ENCODE measurements at regions not wholly inside any gene's neighbourhood (a gene's known extent, or its start where the extent isn't known, plus 50 kb on each side); places are given as distances from the start of the nearest gene placed in this dataset.
A peak's percentile ranks its signal among the peaks of the same experiment; 100 is the strongest.
"Not testable (repeated sequence)": the region's sequence is repeated elsewhere in the genome, so short reads cannot be mapped to it uniquely, and the experiment has no call there.

GRCh38 chrX:136975684-136976470 is 57.9 kb downstream of the GPR101 start:
- no peak for DNase-seq

DNA sequence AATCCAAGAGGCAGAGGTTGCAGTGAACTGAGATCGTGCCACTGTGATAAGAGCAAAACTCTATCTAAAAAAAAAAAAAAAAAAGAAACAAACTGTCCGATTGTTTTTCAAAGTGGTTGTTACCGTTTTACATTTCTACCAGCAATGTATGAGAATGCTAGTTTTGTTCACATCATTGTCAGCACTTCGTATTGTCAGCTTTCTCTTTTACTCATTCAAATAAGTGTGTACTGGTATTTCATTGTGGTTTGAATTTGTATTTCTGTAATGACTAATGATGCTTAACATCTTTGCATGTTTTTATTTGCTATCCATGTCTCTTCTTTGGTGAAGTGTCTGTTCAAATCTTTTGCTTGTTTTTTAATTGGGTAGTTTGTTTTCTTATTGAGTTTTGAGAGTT is 65.8 kb downstream of the GPR101 start:
- no peak for DNase-seq

DNA sequence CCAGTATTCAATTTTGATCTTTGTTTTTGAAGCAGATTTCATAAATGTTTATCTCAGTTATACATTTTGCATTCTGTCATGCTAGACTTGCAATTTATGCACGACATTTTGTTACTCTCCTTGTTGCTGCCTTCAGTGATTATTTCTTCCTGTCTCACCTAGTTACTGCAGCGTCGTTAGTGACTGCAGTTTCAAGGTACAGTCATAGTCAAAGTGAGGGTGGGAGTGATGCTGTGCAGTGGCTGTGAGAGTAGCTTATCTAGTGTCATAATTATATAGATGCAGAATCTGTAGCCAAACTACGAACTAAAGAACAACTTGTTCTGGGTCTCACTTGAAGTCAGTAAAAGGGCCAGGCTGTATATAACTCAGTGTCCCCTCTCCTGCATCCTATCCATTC is 69.8 kb downstream of the GPR101 start:
- DNase-seq = no peak

GRCh38 chrX:136961594-136962135 is 72.1 kb downstream of the GPR101 start:
- no peak for DNase-seq

DNA sequence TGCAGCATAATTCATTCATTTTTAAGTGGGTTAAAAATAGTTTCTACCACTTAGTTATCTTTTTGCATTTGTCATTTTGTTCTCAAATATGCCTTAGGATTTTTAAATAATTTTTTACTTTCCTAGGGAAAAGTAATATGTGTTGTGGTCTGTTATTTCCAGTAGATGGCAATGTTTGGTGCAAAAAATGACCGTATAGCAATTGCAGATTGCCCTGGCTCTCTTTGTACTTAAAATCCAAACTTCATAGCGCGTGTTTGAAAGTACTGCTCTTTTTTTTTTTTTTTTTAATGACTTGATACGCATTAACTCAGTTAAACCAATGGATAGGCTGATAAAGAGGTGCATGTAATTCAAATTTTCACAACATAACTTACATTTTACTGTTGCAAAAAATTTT is 74.4 kb upstream of the RBMX start:
- no peak for DNase-seq

- DNase-seq = peak in 48 of 58 donors; percentile 0 to 70 (median 6)
Observed at GRCh38 chrX:136953867-136954787, 73.6 kb upstream of the RBMX start.

DNA sequence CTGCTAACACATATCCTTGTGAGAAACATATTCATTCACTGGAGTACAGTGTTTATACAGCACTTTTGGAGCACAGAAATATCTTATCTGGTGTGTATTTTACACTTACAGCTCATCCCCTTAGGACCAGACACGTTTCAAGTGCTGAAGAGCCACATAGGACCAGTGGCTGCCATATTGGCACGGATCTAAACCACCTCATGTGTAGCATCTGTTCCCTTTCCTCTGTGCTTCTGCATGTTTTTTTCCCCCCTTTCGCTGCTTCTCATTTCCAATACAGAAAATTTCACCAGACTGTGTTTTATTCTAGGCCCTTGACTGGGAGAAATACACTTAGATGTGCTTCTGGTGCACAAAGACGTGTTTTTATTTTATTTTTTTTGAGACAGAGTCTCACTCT is 69.7 kb upstream of the RBMX start:
- DNase-seq = peak in 1 of 58 donors; percentile 0

DNA sequence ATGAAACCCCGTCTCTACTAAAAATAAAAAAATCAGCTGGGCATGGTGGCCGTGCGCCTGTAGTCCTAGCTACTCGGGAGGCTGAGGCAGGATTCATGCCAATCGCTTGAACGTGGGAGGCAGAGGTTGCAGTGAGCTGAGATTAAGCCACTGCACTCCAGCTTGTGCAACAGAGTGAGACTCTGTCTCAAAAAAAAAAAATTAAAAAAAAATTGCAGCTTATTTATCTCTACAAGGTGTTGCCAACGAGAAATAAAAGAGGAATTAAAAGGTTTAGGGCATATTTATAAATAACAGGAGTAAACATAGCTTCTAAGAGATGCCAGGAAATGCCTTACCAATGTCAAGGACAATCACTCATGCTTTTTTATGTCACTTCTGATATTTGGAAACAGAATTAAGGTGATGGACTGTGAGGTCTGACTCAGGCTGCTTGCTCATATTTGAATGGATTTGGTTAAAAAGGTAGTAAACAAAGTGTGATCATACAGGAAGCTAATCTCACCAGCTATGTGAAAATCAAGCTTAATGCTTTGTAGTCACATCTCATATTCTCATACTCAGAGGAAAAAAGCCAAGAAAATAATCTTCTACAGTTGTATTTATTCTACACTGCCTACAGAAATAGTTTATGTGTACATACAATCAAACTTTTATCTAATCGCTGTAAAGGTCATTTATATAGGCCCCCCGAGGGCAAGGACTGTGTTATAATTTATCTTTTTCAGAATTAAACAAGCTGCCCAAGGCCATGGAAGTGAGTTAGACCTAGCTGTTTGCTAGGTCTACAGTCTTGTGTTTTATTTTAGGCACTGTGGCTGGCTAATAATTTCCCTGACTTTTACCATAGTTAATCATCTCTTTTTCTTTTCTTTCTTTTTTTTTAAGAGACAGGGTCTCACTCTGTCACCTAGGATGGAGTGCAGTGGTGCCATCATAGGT is 61.1 kb upstream of the RBMX start:
- no peak for DNase-seq

GRCh38 chrX:136936183-136936549 is 55.6 kb upstream of the RBMX start:
- DNase-seq = no peak

DNA sequence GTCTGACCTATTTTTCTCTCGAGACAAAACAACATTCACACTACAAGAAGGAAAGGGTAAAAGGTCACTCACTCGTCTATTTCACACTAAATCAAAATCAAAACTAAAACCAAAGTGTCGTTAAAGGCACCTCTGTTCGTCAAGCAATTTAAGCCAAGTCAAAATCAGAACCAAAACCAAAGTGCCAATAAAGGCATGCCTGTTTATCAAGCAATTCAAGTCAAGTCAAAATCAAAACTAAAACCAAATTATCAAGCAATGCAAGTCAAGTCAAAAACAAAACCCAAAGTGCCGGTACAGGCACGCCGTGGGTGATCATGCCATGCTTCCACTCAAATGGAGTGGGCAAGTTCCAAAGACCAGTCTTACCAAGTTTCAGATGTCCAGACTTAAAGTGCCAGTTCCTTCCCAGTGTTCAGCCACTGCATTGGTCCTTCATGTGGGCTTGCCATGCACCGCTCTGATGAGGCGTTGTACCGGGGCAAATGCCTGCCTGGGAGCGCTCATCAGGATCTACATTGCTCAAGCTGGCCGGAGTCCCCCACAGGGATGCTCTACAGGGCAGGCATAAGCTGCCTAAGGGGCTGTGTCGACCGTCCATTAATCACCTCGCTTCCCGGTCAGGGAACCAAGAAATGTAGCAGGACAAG is 55.1 kb upstream of the RBMX start:
- DNase-seq = not testable (repeated sequence)

DNA sequence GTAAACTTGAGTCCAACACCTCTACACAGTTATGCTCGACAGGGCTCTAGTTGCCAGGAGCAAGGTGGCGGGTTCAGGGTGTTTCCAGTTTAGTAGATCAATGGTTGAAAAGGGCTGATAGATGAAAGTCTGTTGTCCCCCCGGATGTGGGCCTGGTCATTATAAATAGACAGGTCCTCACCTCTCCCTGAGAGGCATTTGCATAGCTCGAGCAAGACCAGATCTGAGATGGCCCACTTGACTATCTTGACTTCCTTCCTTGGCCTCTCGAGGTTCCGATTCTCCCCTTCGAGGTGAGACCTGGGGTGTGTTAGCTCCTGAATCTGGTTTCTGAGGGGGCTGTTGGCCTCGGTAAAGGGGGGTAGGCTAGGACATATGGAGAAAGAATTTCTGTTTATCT is 54.1 kb upstream of the RBMX start:
- DNase-seq = not testable (repeated sequence)

- peak in 19 of 58 donors; percentile 0 to 36 (median 2) for DNase-seq
Observed at GRCh38 chrX:136933611-136934145, 53.2 kb upstream of the RBMX start.

DNA sequence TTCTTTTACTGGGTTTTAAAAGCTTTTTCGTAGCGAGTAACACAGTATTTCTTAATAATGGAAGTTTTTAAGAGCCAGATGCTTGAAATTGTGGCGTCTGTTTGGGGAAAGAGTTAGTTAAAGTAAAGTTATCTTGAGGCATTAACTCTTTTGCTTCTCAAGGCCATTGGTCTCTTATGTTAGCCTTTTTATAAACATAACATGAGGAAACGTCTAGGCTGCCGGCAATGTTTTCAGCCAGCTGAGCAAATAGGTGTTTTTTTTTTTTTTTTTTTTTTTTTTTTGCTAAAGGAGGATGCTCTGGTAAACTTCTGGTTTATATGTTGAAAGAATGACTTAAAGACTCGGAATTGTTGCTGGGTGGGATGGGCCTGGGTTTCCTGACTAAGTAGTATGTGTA is 51.1 kb upstream of the RBMX start:
- DNase-seq = no peak

All from anterior cingulate cortex (tissue), 58 donors.